ENCODE measurements at regions not wholly inside any gene's neighbourhood (a gene's known extent, or its start where the extent isn't known, plus 50 kb on each side); places are given as distances from the start of the nearest gene placed in this dataset.
"Not testable (repeated sequence)": the region's sequence is repeated elsewhere in the genome, so short reads cannot be mapped to it uniquely, and the experiment has no call there.

- no peak for DNase-seq (ENCODE audit: low read depth)
These were observed 53.2 kb upstream of the UBE2E3 start for GRCh38 chr2:180927030-180927686.

GRCh38 chr2:180925700-180926099, 54.7 kb upstream of the UBE2E3 start:
- DNase-seq (ENCODE audit: low read depth): no peak

- no peak for DNase-seq (ENCODE audit: low read depth)
These were observed 56.3 kb upstream of the UBE2E3 start for GRCh38 chr2:180924063-180924462.

GRCh38 chr2:180910831-180911665, 69.4 kb upstream of the UBE2E3 start:
- no peak for DNase-seq (ENCODE audit: low read depth)

- DNase-seq (ENCODE audit: low read depth): no peak
These were observed 72.7 kb upstream of the UBE2E3 start for GRCh38 chr2:180907731-180908130.

GRCh38 chr2:180905461-180905860, 74.9 kb upstream of the UBE2E3 start:
- DNase-seq (ENCODE audit: low read depth): no peak

GRCh38 chr2:180905002-180905401, 75.4 kb upstream of the UBE2E3 start:
- DNase-seq (ENCODE audit: low read depth): no peak

GRCh38 chr2:180901331-180901730, 79.1 kb upstream of the UBE2E3 start:
- DNase-seq (ENCODE audit: low read depth): no peak

- DNase-seq (ENCODE audit: low read depth): no peak
These were observed 86.7 kb upstream of the UBE2E3 start for GRCh38 chr2:180893752-180894151.

GRCh38 chr2:180892091-180892490, 88.3 kb upstream of the UBE2E3 start:
- no peak for DNase-seq (ENCODE audit: low read depth)

- DNase-seq (ENCODE audit: low read depth): no peak
These were observed 89.0 kb upstream of the UBE2E3 start for GRCh38 chr2:180891360-180891759.

- DNase-seq (ENCODE audit: low read depth): no peak
These were observed 89.6 kb upstream of the UBE2E3 start for GRCh38 chr2:180890781-180891180.

GRCh38 chr2:180882959-180883358, 97.4 kb upstream of the UBE2E3 start:
- no peak for DNase-seq (ENCODE audit: low read depth)

- no peak for DNase-seq (ENCODE audit: low read depth)
These were observed 103.9 kb upstream of the UBE2E3 start for GRCh38 chr2:180876506-180876905.

- DNase-seq (ENCODE audit: low read depth): no peak
These were observed 107.2 kb upstream of the UBE2E3 start for GRCh38 chr2:180873219-180873618.

- not testable (repeated sequence) for DNase-seq (ENCODE audit: low read depth)
These were observed 107.6 kb upstream of the UBE2E3 start for GRCh38 chr2:180872781-180873180.

- no peak for DNase-seq (ENCODE audit: low read depth)
These were observed 108.2 kb upstream of the UBE2E3 start for GRCh38 chr2:180872255-180872654.

GRCh38 chr2:180871649-180872048, 108.8 kb upstream of the UBE2E3 start:
- DNase-seq (ENCODE audit: low read depth): no peak

- no peak for DNase-seq (ENCODE audit: low read depth)
These were observed 130.6 kb upstream of the UBE2E3 start for GRCh38 chr2:180849851-180850250.

GRCh38 chr2:180848393-180848792, 132.0 kb upstream of the UBE2E3 start:
- DNase-seq (ENCODE audit: low read depth): no peak

- DNase-seq (ENCODE audit: low read depth): no peak
These were observed 133.5 kb upstream of the UBE2E3 start for GRCh38 chr2:180846756-180847472.

- no peak for DNase-seq (ENCODE audit: low read depth)
These were observed 137.9 kb upstream of the UBE2E3 start for GRCh38 chr2:180842461-180842860.

- DNase-seq (ENCODE audit: low read depth): no peak
These were observed 139.8 kb upstream of the UBE2E3 start for GRCh38 chr2:180840641-180841040.
